ENCODE measurements at regions not wholly inside any gene's neighbourhood (a gene's known extent, or its start where the extent isn't known, plus 50 kb on each side); places are given as distances from the start of the nearest gene placed in this dataset.

DNA sequence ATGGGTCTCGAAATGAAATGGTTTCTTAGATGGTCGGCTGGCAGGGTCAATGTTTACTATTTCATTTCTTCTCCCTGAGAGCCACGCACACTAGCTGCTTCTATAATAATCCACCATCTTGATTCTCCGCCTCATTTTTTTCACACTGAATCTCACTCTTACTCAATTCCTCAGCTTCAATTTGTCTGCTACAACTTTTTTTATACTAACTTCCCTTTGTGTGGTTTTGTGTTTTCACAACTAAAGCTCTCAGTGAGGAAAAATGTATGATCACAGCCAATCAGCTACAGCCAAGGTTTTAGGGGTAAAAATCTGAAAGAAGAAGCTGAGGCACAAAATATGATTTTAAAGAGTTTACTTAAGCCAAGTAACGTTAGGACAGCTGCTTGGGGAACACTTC lies 1309.4 kb downstream of the EPHA7 start:
- TF ChIP-seq SPI1 (IDR thresholded peaks at IDR 0.05; ENCODE audit: borderline replicate concordance, insufficient read depth, low read depth, low read length), result no peak
- TF ChIP-seq, protein P1, sequence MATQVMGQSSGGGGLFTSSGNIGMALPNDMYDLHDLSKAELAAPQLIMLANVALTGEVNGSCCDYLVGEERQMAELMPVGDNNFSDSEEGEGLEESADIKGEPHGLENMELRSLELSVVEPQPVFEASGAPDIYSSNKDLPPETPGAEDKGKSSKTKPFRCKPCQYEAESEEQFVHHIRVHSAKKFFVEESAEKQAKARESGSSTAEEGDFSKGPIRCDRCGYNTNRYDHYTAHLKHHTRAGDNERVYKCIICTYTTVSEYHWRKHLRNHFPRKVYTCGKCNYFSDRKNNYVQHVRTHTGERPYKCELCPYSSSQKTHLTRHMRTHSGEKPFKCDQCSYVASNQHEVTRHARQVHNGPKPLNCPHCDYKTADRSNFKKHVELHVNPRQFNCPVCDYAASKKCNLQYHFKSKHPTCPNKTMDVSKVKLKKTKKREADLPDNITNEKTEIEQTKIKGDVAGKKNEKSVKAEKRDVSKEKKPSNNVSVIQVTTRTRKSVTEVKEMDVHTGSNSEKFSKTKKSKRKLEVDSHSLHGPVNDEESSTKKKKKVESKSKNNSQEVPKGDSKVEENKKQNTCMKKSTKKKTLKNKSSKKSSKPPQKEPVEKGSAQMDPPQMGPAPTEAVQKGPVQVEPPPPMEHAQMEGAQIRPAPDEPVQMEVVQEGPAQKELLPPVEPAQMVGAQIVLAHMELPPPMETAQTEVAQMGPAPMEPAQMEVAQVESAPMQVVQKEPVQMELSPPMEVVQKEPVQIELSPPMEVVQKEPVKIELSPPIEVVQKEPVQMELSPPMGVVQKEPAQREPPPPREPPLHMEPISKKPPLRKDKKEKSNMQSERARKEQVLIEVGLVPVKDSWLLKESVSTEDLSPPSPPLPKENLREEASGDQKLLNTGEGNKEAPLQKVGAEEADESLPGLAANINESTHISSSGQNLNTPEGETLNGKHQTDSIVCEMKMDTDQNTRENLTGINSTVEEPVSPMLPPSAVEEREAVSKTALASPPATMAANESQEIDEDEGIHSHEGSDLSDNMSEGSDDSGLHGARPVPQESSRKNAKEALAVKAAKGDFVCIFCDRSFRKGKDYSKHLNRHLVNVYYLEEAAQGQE (IDR thresholded peaks at IDR 0.05; ENCODE audit: low read depth, low read length), result no peak
- TF ChIP-seq POLR2A (IDR thresholded peaks at IDR 0.05; ENCODE audit: low read depth, low read length), result no peak
- TF ChIP-seq, protein P2, sequence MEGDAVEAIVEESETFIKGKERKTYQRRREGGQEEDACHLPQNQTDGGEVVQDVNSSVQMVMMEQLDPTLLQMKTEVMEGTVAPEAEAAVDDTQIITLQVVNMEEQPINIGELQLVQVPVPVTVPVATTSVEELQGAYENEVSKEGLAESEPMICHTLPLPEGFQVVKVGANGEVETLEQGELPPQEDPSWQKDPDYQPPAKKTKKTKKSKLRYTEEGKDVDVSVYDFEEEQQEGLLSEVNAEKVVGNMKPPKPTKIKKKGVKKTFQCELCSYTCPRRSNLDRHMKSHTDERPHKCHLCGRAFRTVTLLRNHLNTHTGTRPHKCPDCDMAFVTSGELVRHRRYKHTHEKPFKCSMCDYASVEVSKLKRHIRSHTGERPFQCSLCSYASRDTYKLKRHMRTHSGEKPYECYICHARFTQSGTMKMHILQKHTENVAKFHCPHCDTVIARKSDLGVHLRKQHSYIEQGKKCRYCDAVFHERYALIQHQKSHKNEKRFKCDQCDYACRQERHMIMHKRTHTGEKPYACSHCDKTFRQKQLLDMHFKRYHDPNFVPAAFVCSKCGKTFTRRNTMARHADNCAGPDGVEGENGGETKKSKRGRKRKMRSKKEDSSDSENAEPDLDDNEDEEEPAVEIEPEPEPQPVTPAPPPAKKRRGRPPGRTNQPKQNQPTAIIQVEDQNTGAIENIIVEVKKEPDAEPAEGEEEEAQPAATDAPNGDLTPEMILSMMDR (IDR thresholded peaks at IDR 0.05 in 2 of 3, conservative IDR thresholded peaks at IDR 0.05 in 1 of 3; ENCODE audit: control insufficient read depth in 2 of 3, extremely low read depth in 1 of 3, insufficient read depth in 1 of 3, low read depth in 3 of 3, low read length in 3 of 3), result no peak
- TF ChIP-seq, protein P3, sequence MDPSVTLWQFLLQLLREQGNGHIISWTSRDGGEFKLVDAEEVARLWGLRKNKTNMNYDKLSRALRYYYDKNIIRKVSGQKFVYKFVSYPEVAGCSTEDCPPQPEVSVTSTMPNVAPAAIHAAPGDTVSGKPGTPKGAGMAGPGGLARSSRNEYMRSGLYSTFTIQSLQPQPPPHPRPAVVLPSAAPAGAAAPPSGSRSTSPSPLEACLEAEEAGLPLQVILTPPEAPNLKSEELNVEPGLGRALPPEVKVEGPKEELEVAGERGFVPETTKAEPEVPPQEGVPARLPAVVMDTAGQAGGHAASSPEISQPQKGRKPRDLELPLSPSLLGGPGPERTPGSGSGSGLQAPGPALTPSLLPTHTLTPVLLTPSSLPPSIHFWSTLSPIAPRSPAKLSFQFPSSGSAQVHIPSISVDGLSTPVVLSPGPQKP (IDR thresholded peaks at IDR 0.05; ENCODE audit: low read depth, low read length), result no peak
- TF ChIP-seq DPF2 (IDR thresholded peaks at IDR 0.05), result no peak
- TF ChIP-seq RAD51 (IDR thresholded peaks at IDR 0.05), result no peak
- TF ChIP-seq BACH1 (IDR thresholded peaks at IDR 0.05; ENCODE audit: borderline replicate concordance), result no peak
- TF ChIP-seq TBL1XR1 (IDR thresholded peaks at IDR 0.05; ENCODE audit: low read depth, low read length), result no peak
- no peak for TF ChIP-seq ZSCAN29 (IDR thresholded peaks at IDR 0.05)
- no peak for TF ChIP-seq CREB1 (IDR thresholded peaks at IDR 0.05; ENCODE audit: low read depth)

All from GM12878 (cell line).